ENCODE measurements at regions not wholly inside any gene's neighbourhood (a gene's known extent, or its start where the extent isn't known, plus 50 kb on each side); places are given as distances from the start of the nearest gene placed in this dataset.
A peak's percentile ranks its signal among the peaks of the same experiment; 100 is the strongest.

- no peak for DNase-seq
These were observed 50.6 kb upstream of the SLC45A1 start for GRCh38 chr1:8267307-8267706.

- no peak for DNase-seq
These were observed 51.3 kb upstream of the SLC45A1 start for GRCh38 chr1:8266436-8267165.

- no peak for DNase-seq
These were observed 54.1 kb upstream of the SLC45A1 start for GRCh38 chr1:8263791-8264190.

- no peak for DNase-seq
These were observed 56.5 kb upstream of the SLC45A1 start for GRCh38 chr1:8261398-8261762.

GRCh38 chr1:8259498-8260290 lies 58.2 kb upstream of the SLC45A1 start:
- peak; percentile 60 for DNase-seq

GRCh38 chr1:8257621-8258020 lies 60.3 kb upstream of the SLC45A1 start:
- DNase-seq = peak; percentile 80

- no peak for DNase-seq
These were observed 61.6 kb upstream of the SLC45A1 start for GRCh38 chr1:8256321-8256720.

GRCh38 chr1:8255712-8256111 lies 62.2 kb upstream of the SLC45A1 start:
- DNase-seq = no peak

- no peak for DNase-seq
These were observed 65.5 kb upstream of the SLC45A1 start for GRCh38 chr1:8252266-8252951.

GRCh38 chr1:8251635-8252034 lies 66.3 kb upstream of the SLC45A1 start:
- no peak for DNase-seq

- DNase-seq = no peak
These were observed 68.1 kb upstream of the SLC45A1 start for GRCh38 chr1:8249838-8250237.

- no peak for DNase-seq
These were observed 70.0 kb upstream of the SLC45A1 start for GRCh38 chr1:8247811-8248436.

- DNase-seq = no peak
These were observed 73.6 kb upstream of the SLC45A1 start for GRCh38 chr1:8244304-8244703.

- DNase-seq = no peak
These were observed 75.4 kb upstream of the SLC45A1 start for GRCh38 chr1:8242498-8242897.

GRCh38 chr1:8241417-8242014 lies 76.4 kb upstream of the SLC45A1 start:
- no peak for DNase-seq

- DNase-seq = peak; percentile 97
These were observed 78.4 kb upstream of the SLC45A1 start for GRCh38 chr1:8239306-8240023.

- DNase-seq = peak; percentile 89
These were observed 78.9 kb upstream of the SLC45A1 start for GRCh38 chr1:8239039-8239305.

GRCh38 chr1:8238141-8239038 lies 79.5 kb upstream of the SLC45A1 start:
- peak; percentile 59 for DNase-seq

- peak; percentile 96 for DNase-seq
These were observed 85.7 kb upstream of the SLC45A1 start for GRCh38 chr1:8232036-8232757.

GRCh38 chr1:8230292-8230621 lies 87.7 kb upstream of the SLC45A1 start:
- no peak for DNase-seq

- DNase-seq = no peak
These were observed 89.7 kb upstream of the SLC45A1 start for GRCh38 chr1:8228253-8228652.
